Stimulated activated CD8-positive, alpha-beta memory T cell treated with anti-CD3 and anti-CD28 coated beads, Interleukin-4, amount 100 ng/mL, for 4 hours (primary cell): ENCODE measurements at regions not wholly inside any gene's neighbourhood (a gene's known extent, or its start where the extent isn't known, plus 50 kb on each side); places are given as distances from the start of the nearest gene placed in this dataset.

Experiments
- DNase-seq, 2 donors: peaks; one replicate each; pipeline ENCODE4 v3.0.0-alpha.2; 2020; ENCODE audit warnings: low read depth in 2 of 2, low spot score in 1 of 2

DNA sequence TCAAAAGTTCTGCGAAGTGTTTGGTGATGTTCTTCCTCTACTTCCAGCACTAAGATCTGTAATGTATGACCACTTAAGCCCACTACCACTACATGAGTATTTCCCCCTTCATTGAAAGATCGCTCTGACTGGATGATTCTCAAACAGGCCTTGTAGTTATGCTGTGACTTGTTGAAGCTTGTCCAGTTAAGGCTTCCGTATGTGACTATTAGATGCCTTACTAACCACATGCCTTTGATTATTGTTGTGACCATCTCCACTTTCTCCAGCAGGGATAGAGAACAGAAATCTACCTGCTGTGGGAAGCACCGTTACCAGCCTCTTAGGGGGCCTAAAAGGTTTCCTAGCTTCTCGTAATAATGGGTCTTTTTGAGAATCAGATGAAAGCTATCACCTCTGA lies 81.1 kb downstream of the NOC3L start:
- DNase-seq = no peak

DNA sequence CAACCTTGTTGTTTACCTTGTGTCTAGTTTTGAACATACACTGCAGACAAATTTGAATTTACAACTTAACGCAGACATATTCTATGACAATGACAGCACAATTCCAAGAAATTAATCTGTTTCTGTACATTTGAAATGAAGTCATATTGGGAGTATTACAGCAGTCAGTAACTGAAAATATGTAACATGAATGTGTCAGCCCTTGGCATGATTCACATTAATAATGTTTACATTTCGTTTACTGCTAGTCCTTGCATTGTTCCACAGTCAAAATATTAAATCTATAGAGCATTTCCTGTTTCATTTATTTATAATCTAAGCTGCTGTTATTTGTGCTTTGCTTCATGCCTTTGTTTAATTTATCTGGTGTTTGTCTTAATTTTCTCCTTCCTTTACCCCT lies 80.4 kb downstream of the NOC3L start:
- DNase-seq = no peak
